Activated CD4-positive, alpha-beta T cell treated with anti-CD3 and anti-CD28 coated beads, Interleukin-2, amount 50 U/mL, for 16 hours (primary cell): ENCODE measurements at regions not wholly inside any gene's neighbourhood (a gene's known extent, or its start where the extent isn't known, plus 50 kb on each side); places are given as distances from the start of the nearest gene placed in this dataset.
"Not testable (repeated sequence)": the region's sequence is repeated elsewhere in the genome, so short reads cannot be mapped to it uniquely, and the experiment has no call there.

Experiments
- DNase-seq: peaks from one replicate; pipeline ENCODE4 v3.0.0-alpha.2; 2020

GRCh38 chr1:273772-274171 lies 177.7 kb downstream of the OR4F29 start:
- DNase-seq = not testable (repeated sequence)

- DNase-seq = peak; percentile 73
Measured at GRCh38 chr1:267815-268214, 183.7 kb downstream of the OR4F29 start.
